ENCODE measurements at regions not wholly inside any gene's neighbourhood (a gene's known extent, or its start where the extent isn't known, plus 50 kb on each side); places are given as distances from the start of the nearest gene placed in this dataset.

- Histone ChIP-seq H3K4me1 (no peaks in the 10 kb centered on the region), H3K27ac (no peak overlapping the region), H3K27me3 (no peaks in the 10 kb centered on the region), H3K4me3 (no peak overlapping the region), H3K36me3 (ENCODE audit: low read depth, missing control alignments) (no peaks in the 10 kb centered on the region), H3K9me3 (no peaks in the 10 kb centered on the region)
- intact Hi-C loops (cut with DNase I; ENCODE audit: low total_unique reads), result no loop called here
- no peak for DNase-seq
- no peak for TF ChIP-seq CTCF (IDR thresholded peaks at IDR 0.05)
- no peak for TF ChIP-seq POLR2A (IDR thresholded peaks at IDR 0.05)
- WGBS, 2 donors, result 98 to 100% methylated on average over 3 of the region's 3 CpGs
These were observed 508.4 kb upstream of the GJE1 start for GRCh38 chr6:141624301-141624700.

GRCh38 chr6:141618180-141618581, 514.5 kb upstream of the GJE1 start:
- TF ChIP-seq CTCF (IDR thresholded peaks at IDR 0.05) (no peak), POLR2A (IDR thresholded peaks at IDR 0.05) (no peak)
- Histone ChIP-seq H3K4me1 (no peaks in the 10 kb centered on the region), H3K27me3 (no peaks in the 10 kb centered on the region), H3K9me3 (no peaks in the 10 kb centered on the region), H3K4me3 (peak overlapping the region; percentile 34 to 48), H3K27ac (no peak overlapping the region), H3K36me3 (ENCODE audit: low read depth, missing control alignments) (no peaks in the 10 kb centered on the region)
- WGBS, 2 donors, result 54 to 75% methylated on average over 6 to 31 of the region's 31 CpGs
- intact Hi-C loops (cut with DNase I; ENCODE audit: low total_unique reads), result no loop called here
- DNase-seq, result no peak

DNA sequence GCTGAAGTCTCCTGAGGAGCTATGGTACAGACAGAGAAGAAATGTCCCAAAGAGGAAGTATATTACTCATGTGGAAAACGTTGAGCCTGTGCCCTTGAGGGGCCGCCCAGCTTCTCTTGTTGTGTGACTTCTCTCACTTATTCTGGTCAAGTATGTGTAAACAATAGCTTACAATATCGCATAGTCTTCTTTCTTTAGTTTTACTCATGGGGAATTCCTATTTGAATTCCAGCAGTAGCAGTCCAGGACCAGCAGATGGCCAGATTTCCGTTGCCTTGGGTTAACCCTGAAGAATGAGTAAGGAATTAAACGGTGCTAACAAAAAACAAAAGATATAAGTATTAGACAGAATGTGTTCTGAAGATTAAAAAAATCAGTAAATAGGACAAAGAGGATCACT, 522.0 kb upstream of the GJE1 start:
- Histone ChIP-seq H3K27ac (no peak overlapping the region), H3K4me3 (no peak overlapping the region), H3K4me1 (no peaks in the 10 kb centered on the region), H3K27me3 (no peaks in the 10 kb centered on the region), H3K9me3 (no peaks in the 10 kb centered on the region), H3K36me3 (ENCODE audit: low read depth, missing control alignments) (no peaks in the 10 kb centered on the region)
- TF ChIP-seq CTCF (IDR thresholded peaks at IDR 0.05) (no peak), POLR2A (IDR thresholded peaks at IDR 0.05) (no peak)
- intact Hi-C loops (cut with DNase I; ENCODE audit: low total_unique reads), result no loop called here
- no peak for DNase-seq
- WGBS, 2 donors, result 77 to 79% methylated on average over 5 of the region's 5 CpGs

DNA sequence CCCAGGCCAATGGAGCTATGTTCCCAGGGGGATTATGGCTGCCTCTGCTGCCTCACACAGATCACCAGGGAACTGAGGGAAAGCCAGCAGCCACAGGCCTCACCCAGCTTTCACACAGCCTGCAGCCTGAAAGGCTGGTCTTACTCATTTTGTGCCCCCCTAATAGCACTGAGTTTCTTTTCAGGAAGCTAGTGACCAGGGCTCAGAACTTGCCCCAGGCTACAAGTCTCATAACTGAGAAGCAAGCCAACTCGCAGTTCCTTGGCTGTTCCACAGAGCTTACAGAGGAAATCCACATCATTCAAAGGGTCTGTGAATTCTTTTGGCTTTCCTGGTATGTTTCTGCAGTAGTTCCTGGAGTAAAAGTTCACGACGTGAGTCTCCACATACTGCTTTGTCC, 524.8 kb upstream of the GJE1 start:
- intact Hi-C loops (cut with DNase I; ENCODE audit: low total_unique reads), result no loop called here
- H3K27me3 ChIP-seq, result no peaks in the 10 kb centered on the region
- DNase-seq, result no peak
- H3K36me3 ChIP-seq (ENCODE audit: low read depth, missing control alignments), result no peaks in the 10 kb centered on the region
- no peaks in the 10 kb centered on the region for H3K9me3 ChIP-seq
- H3K27ac ChIP-seq, result no peak overlapping the region
- no peaks in the 10 kb centered on the region for H3K4me1 ChIP-seq
- TF ChIP-seq POLR2A (IDR thresholded peaks at IDR 0.05), result no peak
- no peak for TF ChIP-seq CTCF (IDR thresholded peaks at IDR 0.05)
- H3K4me3 ChIP-seq, result no peak overlapping the region
- WGBS, 2 donors, result 85 to 92% methylated on average over 3 of the region's 3 CpGs

DNA sequence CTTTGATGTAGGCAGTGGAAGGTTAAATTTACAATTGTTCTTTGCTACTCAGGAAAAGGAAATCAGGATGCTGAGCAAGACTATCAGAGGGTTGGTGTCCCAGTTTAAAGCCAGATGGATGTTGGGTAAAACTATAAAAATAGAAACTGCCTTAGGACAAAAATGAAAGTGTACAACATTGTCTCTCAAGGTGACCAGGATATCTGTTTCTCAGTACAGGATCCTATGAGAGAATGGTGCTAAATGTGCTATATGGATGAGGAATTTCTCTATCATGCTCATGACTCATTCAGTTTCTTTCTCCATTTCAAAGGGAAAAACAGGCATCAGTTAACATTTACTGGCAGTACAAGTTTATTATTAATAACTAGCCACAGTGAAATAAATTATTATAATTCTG, 534.2 kb upstream of the GJE1 start:
- Histone ChIP-seq H3K36me3 (ENCODE audit: low read depth, missing control alignments) (no peaks in the 10 kb centered on the region), H3K27ac (no peak overlapping the region), H3K27me3 (no peaks in the 10 kb centered on the region), H3K9me3 (no peaks in the 10 kb centered on the region), H3K4me3 (no peak overlapping the region), H3K4me1 (no peaks in the 10 kb centered on the region)
- no peak for DNase-seq
- intact Hi-C loops (cut with DNase I; ENCODE audit: low total_unique reads), result no loop called here
- no peak for TF ChIP-seq CTCF (IDR thresholded peaks at IDR 0.05)
- no peak for TF ChIP-seq POLR2A (IDR thresholded peaks at IDR 0.05)
